ENCODE measurements at regions not wholly inside any gene's neighbourhood (a gene's known extent, or its start where the extent isn't known, plus 50 kb on each side); places are given as distances from the start of the nearest gene placed in this dataset.

GRCh38 chr16:85306071-85306792, 194.0 kb upstream of the CIBAR2 start (continued):
- TF ChIP-seq MXI1 (IDR thresholded peaks at IDR 0.05; ENCODE audit: borderline replicate concordance, low read depth, low read length) (peak; percentile 99), ZNF567 (CRISPR knock-in tag; IDR thresholded peaks at IDR 0.05; ENCODE audit: borderline replicate concordance) (no peak), HNRNPLL (IDR thresholded peaks at IDR 0.05; ENCODE audit: low read depth, low read length, poor library complexity, severe bottlenecking) (peak; percentile 30), GATAD2A (CRISPR knock-in tag; IDR thresholded peaks at IDR 0.05) (peak; percentile 91), MLXIP (CRISPR knock-in tag; IDR thresholded peaks at IDR 0.05; ENCODE audit: borderline replicate concordance) (no peak), TSC22D2 (CRISPR knock-in tag; IDR thresholded peaks at IDR 0.05; ENCODE audit: borderline replicate concordance) (peak; percentile 93), NCOA1 (CRISPR knock-in tag; IDR thresholded peaks at IDR 0.05) (no peak; the same call in 1 of the 2 replicates), THRA (CRISPR knock-in tag; IDR thresholded peaks at IDR 0.05; ENCODE audit: borderline replicate concordance) (peak; percentile 77; the same call in 1 of the 2 replicates), E2F5 (CRISPR knock-in tag; conservative IDR thresholded peaks at IDR 0.05) (0 out of 2 replicates have a peak, but pooled peaks have one; percentile 50), ZNF572 (CRISPR knock-in tag; IDR thresholded peaks at IDR 0.05) (no peak), ZNF20 (CRISPR knock-in tag; IDR thresholded peaks at IDR 0.05) (no peak), ZKSCAN1 (IDR thresholded peaks at IDR 0.05; ENCODE audit: low read length) (no peak), THAP7 (CRISPR knock-in tag; IDR thresholded peaks at IDR 0.05) (peak; percentile 16; the same call in 1 of the 2 replicates), ZNF7 (CRISPR knock-in tag; IDR thresholded peaks at IDR 0.05) (no peak), ZFP1 (CRISPR knock-in tag; IDR thresholded peaks at IDR 0.05) (0 out of 2 replicates have a peak, but pooled peaks have one; percentile 47), ZNF580 (CRISPR knock-in tag; IDR thresholded peaks at IDR 0.05; ENCODE audit: borderline replicate concordance, low read depth) (peak; percentile 94), ZNF280B (CRISPR knock-in tag; IDR thresholded peaks at IDR 0.05; ENCODE audit: borderline replicate concordance) (peak; percentile 98), ZC3H4 (CRISPR knock-in tag; IDR thresholded peaks at IDR 0.05; ENCODE audit: borderline replicate concordance) (no peak)
